HG03378 (cell line): ENCODE measurements at regions not wholly inside any gene's neighbourhood (a gene's known extent, or its start where the extent isn't known, plus 50 kb on each side); places are given as distances from the start of the nearest gene placed in this dataset.

ENCODE experiments used
- ATAC-seq: cut with Tn5 transposase; IDR thresholded peaks from one replicate; pipeline ENCODE4 v1.9.1; 2021; ENCODE audit warnings: mild to moderate bottlenecking, moderate library complexity; ENCODE audit not compliant: unreplicated experiment

DNA sequence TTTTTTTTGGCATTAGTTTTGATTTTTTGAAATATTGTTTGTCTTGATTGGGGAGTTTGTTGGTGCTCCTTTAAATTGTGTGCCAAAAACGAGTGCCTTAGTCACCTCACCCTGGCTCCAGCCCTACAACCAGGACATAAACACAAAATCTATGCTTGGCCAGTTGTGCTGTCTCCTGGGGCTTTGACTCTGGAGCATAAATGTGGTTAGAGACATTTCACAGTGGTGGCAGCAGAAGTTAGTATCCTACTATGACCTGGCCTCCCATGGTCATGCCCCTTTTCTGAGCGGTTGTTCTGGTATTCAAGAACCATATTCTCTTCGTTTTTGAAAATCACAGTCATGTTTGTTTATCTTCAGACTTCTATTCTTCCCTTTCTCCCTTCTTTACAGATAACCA is 70.7 kb upstream of the PSMA6 start:
- ATAC-seq: no peak

GRCh38 chr14:35222324-35222723 is 69.9 kb upstream of the PSMA6 start:
- no peak for ATAC-seq

GRCh38 chr14:35222872-35223466 is 69.2 kb upstream of the PSMA6 start:
- ATAC-seq: no peak

DNA sequence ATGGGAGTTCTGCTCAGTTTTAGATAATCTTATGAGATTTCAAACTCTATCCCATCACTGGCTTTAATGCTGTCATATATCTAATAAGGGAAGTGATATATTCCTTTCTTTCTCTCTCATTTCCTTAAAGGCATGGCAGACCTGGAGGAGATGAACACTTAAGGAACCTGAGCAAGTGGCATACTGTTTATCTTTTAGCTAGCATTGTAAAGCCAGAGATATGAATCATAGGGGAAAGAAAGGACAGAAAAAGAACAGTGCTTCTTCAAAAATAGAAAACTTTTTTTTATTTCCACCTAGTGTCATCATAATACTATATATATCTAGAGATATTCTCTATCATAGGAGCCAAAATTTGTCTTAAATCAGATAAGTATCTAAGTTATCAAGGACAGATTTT is 68.3 kb upstream of the PSMA6 start:
- no peak for ATAC-seq

GRCh38 chr14:35224615-35225014 is 67.6 kb upstream of the PSMA6 start:
- ATAC-seq: no peak

GRCh38 chr14:35229084-35229791 is 62.9 kb upstream of the PSMA6 start:
- no peak for ATAC-seq

GRCh38 chr14:35229792-35230089 is 62.4 kb upstream of the PSMA6 start:
- no peak for ATAC-seq

GRCh38 chr14:35231207-35231760 is 60.9 kb upstream of the PSMA6 start:
- no peak for ATAC-seq

DNA sequence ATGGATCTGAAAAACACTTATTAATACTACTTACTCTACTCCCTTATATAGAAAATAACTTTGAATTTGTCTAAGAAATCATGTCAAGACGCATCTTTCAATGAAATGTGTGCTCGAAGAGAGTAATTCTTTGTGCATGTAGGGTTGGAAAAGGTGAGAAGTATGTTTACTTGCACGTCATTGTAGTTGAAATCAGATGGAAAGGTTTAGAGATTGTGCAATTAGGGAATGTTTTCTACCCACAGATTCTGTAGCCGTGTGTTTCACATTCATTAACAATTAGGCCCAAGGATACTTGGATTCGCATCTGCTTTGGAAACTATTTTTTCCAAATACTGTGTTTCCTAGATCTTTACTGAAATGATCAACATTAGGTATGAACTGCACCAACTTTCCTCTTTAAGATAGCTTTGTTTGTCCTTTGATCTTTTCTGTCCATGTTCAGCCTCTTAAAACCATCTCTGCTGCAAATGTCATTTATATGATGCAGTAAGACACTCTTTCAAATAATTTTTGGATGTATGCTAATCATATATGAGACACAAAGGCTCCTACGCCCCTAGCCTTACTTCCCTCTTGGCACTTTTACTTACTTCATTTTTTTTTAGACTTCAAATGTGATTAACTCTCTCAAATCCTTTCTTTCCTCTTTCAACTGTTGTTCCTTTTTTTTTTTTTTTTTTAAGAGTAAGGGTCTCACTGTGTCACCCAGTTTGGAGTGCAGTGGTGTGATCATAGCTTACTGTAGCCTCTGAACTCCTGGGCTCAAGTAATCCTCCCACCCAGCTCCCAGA is 58.0 kb upstream of the PSMA6 start:
- ATAC-seq: no peak

DNA sequence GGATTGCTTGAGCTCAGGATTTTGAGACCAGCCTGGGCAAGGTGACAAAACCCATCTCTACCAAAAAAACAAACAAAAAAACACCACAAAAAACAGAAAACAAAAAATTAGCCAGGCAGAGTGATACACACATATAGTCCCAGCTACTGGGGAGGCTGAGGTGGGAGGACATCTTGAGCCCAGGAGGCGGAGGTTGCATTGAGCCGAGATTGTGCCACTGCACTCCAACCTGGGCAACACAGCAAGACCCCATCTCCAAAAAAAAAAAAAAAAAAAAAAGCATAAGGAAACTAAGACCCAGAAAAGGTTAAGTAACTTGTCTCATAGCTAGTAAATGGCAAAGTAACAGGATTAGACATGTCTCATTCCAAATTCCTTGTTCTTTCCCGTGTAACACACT is 56.3 kb upstream of the PSMA6 start:
- ATAC-seq: no peak

DNA sequence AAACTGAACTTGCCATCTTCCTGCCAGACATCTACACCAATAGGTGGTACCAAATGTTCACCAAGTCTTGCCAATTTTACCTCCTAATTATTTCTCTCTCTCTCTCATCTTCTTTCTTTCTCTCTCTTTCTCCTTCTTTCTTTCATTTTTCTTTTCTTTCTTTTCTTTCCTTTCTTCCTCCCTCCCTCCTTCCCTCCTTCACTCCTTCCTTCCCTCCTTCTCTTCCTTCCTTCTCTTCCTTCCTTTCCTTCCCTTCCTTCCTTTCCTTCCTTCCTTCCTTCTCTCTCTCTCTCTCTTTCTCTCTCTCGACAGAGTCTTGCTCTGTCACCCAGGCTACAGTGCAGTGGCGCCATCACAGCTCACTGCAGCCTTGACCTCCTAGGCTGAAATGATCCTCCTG is 55.4 kb upstream of the PSMA6 start:
- no peak for ATAC-seq

DNA sequence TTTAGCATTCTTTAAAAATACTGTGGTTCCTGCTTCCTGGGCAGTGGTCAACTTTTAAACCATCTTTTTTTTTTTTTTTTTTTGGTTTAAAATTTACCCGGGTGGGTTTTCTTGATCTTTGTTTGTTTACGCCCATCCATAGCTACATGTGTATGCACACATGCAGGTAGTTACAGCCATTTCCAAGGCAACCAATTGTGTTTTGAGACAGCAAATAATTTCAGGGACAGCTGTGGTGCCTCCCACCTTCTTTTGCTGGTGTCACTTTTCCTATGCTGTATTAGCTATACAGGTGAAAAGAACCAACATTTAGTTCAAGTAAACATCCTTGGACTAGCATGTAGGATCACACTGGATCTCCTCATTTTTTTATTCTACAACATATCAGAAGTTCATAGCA is 52.0 kb upstream of the PSMA6 start:
- ATAC-seq: no peak
